B cell (primary cell): ENCODE measurements at regions not wholly inside any gene's neighbourhood (a gene's known extent, or its start where the extent isn't known, plus 50 kb on each side); places are given as distances from the start of the nearest gene placed in this dataset.

ENCODE experiments used
- EZH2 ChIP-seq: IDR thresholded peaks from 2 replicates; pipeline ENCODE4 v1.6.1; 2012; ENCODE audit warnings: borderline replicate concordance, low read depth, mild to moderate bottlenecking, moderate library complexity, low read length; ENCODE audit not compliant: insufficient read depth, poor library complexity, severe bottlenecking
- TF ChIP-seq, protein P1 (sequence below): fragments of 200-600 bp; IDR thresholded peaks from one replicate; pipeline ENCODE4 v1.8.0; 2022; ENCODE audit warnings: antibody characterized with exemption, mild to moderate bottlenecking

- TF ChIP-seq, protein P1, sequence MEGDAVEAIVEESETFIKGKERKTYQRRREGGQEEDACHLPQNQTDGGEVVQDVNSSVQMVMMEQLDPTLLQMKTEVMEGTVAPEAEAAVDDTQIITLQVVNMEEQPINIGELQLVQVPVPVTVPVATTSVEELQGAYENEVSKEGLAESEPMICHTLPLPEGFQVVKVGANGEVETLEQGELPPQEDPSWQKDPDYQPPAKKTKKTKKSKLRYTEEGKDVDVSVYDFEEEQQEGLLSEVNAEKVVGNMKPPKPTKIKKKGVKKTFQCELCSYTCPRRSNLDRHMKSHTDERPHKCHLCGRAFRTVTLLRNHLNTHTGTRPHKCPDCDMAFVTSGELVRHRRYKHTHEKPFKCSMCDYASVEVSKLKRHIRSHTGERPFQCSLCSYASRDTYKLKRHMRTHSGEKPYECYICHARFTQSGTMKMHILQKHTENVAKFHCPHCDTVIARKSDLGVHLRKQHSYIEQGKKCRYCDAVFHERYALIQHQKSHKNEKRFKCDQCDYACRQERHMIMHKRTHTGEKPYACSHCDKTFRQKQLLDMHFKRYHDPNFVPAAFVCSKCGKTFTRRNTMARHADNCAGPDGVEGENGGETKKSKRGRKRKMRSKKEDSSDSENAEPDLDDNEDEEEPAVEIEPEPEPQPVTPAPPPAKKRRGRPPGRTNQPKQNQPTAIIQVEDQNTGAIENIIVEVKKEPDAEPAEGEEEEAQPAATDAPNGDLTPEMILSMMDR, result no peak
- no peak for TF ChIP-seq EZH2
These were observed 101.7 kb upstream of the BMP2 start for GRCh38 chr20:6665621-6666355.
